ENCODE measurements at regions not wholly inside any gene's neighbourhood (a gene's known extent, or its start where the extent isn't known, plus 50 kb on each side); places are given as distances from the start of the nearest gene placed in this dataset.

- WGBS (ENCODE audit: extremely low coverage, insufficient read length, low lambda C conversion rate) = no CpG with 5 or more reads among the region's 2 CpGs
- H3K27me3 Mint-ChIP-seq (ENCODE audit: low read depth) = no peaks in the 10 kb centered on the region
- no peak overlapping the region for H3K18ac ChIP-seq (ENCODE audit: insufficient read length, low read depth, low read length)
Observed at GRCh38 chr1:104402178-104402577, 652.5 kb downstream of the AMY1C start.

More at GRCh38 chr1:104402178-104402577, 652.5 kb downstream of the AMY1C start:
- Mint-ChIP-seq H3K36me3 (ENCODE audit: insufficient read depth in 1 of 3, low read depth in 3 of 3) (no peaks in the 10 kb centered on the region), H3K4me3 (no peak overlapping the region), H3K9me3 (peaks cover 0 to 9% of the 10 kb centered on the region in 2 experiments; a peak in 1 of 5 replicates), H3K4me1 (no peaks in the 10 kb centered on the region), H3K27ac (no peak overlapping the region)
- Histone ChIP-seq H3K4ac (ENCODE audit: low read depth, low read length) (no peak overlapping the region), H2BK12ac (ENCODE audit: insufficient read length, low read depth, low read length) (no peak overlapping the region), H2BK15ac (ENCODE audit: low read depth, low read length) (no peak overlapping the region), H3K9me3 (ENCODE audit: control insufficient read depth, low read depth, low read length) (no peaks in the 10 kb centered on the region), H3K79me2 (ENCODE audit: insufficient read depth, low read length) (no peaks in the 10 kb centered on the region), H2BK5ac (ENCODE audit: insufficient read length, low read length) (no peak overlapping the region), H3K9ac (ENCODE audit: extremely low read depth, insufficient read length, low read length) (no peak overlapping the region), H3K4me1 (ENCODE audit: insufficient read depth, low read length) (no peaks in the 10 kb centered on the region), H4K5ac (ENCODE audit: insufficient read length, low read depth, low read length) (no peak overlapping the region), H2BK20ac (ENCODE audit: low read depth, low read length, poor library complexity, severe bottlenecking) (no peak overlapping the region), H2AFZ (ENCODE audit: low read length) (no peak overlapping the region), H3T11ph (ENCODE audit: low read length) (no peak overlapping the region), H3K27me3 (ENCODE audit: insufficient read depth, low read length) (no peaks in the 10 kb centered on the region), H3K56ac (ENCODE audit: insufficient read length, low read depth, low read length) (no peak overlapping the region), H3K23ac (ENCODE audit: insufficient read length, low read depth, low read length) (no peak overlapping the region), H2AK5ac (ENCODE audit: insufficient read length, low read length) (no peak overlapping the region), H4K20me1 (ENCODE audit: control insufficient read depth, insufficient read depth, insufficient read length) (no peaks in the 10 kb centered on the region), H3K23me2 (ENCODE audit: insufficient read length, low read depth, low read length, poor library complexity, severe bottlenecking) (no peaks in the 10 kb centered on the region), H3K79me1 (ENCODE audit: insufficient read depth, low read depth, low read length, poor library complexity, severe bottlenecking) (no peaks in the 10 kb centered on the region), H3K14ac (ENCODE audit: insufficient read depth, low read length) (no peak overlapping the region), H4K91ac (ENCODE audit: insufficient read length, low read depth, low read length) (no peak overlapping the region), H3K27ac (ENCODE audit: insufficient read length, low read depth, low read length) (no peak overlapping the region), H3K4me2 (ENCODE audit: insufficient read depth, insufficient read length, low read length) (no peak overlapping the region), H4K8ac (replicated peaks; ENCODE audit: insufficient read length, low read depth, low read length) (no peak overlapping the region), H2BK120ac (ENCODE audit: low read depth, low read length, poor library complexity, severe bottlenecking) (no peak overlapping the region)
- no peak for DNase-seq
- TF ChIP-seq CTCF (conservative IDR thresholded peaks at IDR 0.05) = no peak

All from H9 (cell line).